ENCODE measurements at regions not wholly inside any gene's neighbourhood (a gene's known extent, or its start where the extent isn't known, plus 50 kb on each side); places are given as distances from the start of the nearest gene placed in this dataset.

- H3K27me3 ChIP-seq, result no peaks in the 10 kb centered on the region
- H3K4me3 ChIP-seq, result no peak overlapping the region
- H3K27ac ChIP-seq, result no peak overlapping the region
- no peaks in the 10 kb centered on the region for H3K9me3 ChIP-seq
- in situ Hi-C loops (cut with MboI; ENCODE audit: low sequenced_read_pairs in 4 of 4), result no loop called here
- TF ChIP-seq POLR2A (IDR thresholded peaks at IDR 0.05), result no peak
- no peak for TF ChIP-seq CTCF (IDR thresholded peaks at IDR 0.05 in 4 of 5, conservative IDR thresholded peaks at IDR 0.05 in 1 of 5)
- H3K4me1 ChIP-seq, result no peaks in the 10 kb centered on the region
- ATAC-seq (no peak), DNase-seq (no peak)
- intact Hi-C loops (cut with DNase I; ENCODE audit: low total_unique reads), result no loop called here
- no peaks in the 10 kb centered on the region for H3K36me3 ChIP-seq
Measured at GRCh38 chr18:61714421-61714820, 178.4 kb downstream of the RNF152 start.

GRCh38 chr18:61713502-61713901, 179.3 kb downstream of the RNF152 start:
- ATAC-seq, result no peak
- Histone ChIP-seq H3K4me1 (no peaks in the 10 kb centered on the region), H3K9me3 (no peaks in the 10 kb centered on the region), H3K4me3 (no peak overlapping the region), H3K27me3 (no peaks in the 10 kb centered on the region), H3K27ac (no peak overlapping the region), H3K36me3 (no peaks in the 10 kb centered on the region)
- intact Hi-C loops (cut with DNase I; ENCODE audit: low total_unique reads), result no loop called here
- no peak for TF ChIP-seq POLR2A (IDR thresholded peaks at IDR 0.05)
- no peak for TF ChIP-seq CTCF (IDR thresholded peaks at IDR 0.05 in 4 of 5, conservative IDR thresholded peaks at IDR 0.05 in 1 of 5)
- in situ Hi-C loops (cut with MboI; ENCODE audit: low sequenced_read_pairs in 4 of 4), result no loop called here
- no peak for DNase-seq

- in situ Hi-C loops (cut with MboI; ENCODE audit: low sequenced_read_pairs in 4 of 4), result no loop called here
Measured at GRCh38 chr18:61710082-61710620, 182.7 kb downstream of the RNF152 start.

GRCh38 chr18:61706276-61706915, 186.4 kb downstream of the RNF152 start:
- H3K27ac ChIP-seq, result no peak overlapping the region
- no peaks in the 10 kb centered on the region for H3K4me1 ChIP-seq
- TF ChIP-seq CTCF (IDR thresholded peaks at IDR 0.05 in 4 of 5, conservative IDR thresholded peaks at IDR 0.05 in 1 of 5) (no peak), POLR2A (IDR thresholded peaks at IDR 0.05) (no peak)
- no peaks in the 10 kb centered on the region for H3K36me3 ChIP-seq
- intact Hi-C loops (cut with DNase I; ENCODE audit: low total_unique reads), result no loop called here
- no peak overlapping the region for H3K4me3 ChIP-seq
- no peaks in the 10 kb centered on the region for H3K27me3 ChIP-seq
- DNase-seq, result no peak
- H3K9me3 ChIP-seq, result no peaks in the 10 kb centered on the region
- ATAC-seq, result no peak
- in situ Hi-C loops (cut with MboI; ENCODE audit: low sequenced_read_pairs in 4 of 4), result no loop called here

More at GRCh38 chr18:61710082-61710620, 182.7 kb downstream of the RNF152 start:
- no peak overlapping the region for H3K4me3 ChIP-seq
- DNase-seq (no peak), ATAC-seq (no peak)
- intact Hi-C loops (cut with DNase I; ENCODE audit: low total_unique reads), result no loop called here
- no peaks in the 10 kb centered on the region for H3K36me3 ChIP-seq
- no peaks in the 10 kb centered on the region for H3K4me1 ChIP-seq
- H3K27ac ChIP-seq, result no peak overlapping the region
- no peaks in the 10 kb centered on the region for H3K27me3 ChIP-seq
- TF ChIP-seq POLR2A (IDR thresholded peaks at IDR 0.05) (no peak), CTCF (IDR thresholded peaks at IDR 0.05 in 4 of 5, conservative IDR thresholded peaks at IDR 0.05 in 1 of 5) (no peak)
- H3K9me3 ChIP-seq, result no peaks in the 10 kb centered on the region

GRCh38 chr18:61703508-61703907, 189.3 kb downstream of the RNF152 start:
- in situ Hi-C loops (cut with MboI; ENCODE audit: low sequenced_read_pairs in 4 of 4), result no loop called here
- ATAC-seq (no peak), DNase-seq (no peak)
- H3K9me3 ChIP-seq, result no peaks in the 10 kb centered on the region
- no peaks in the 10 kb centered on the region for H3K27me3 ChIP-seq
- TF ChIP-seq CTCF (IDR thresholded peaks at IDR 0.05 in 4 of 5, conservative IDR thresholded peaks at IDR 0.05 in 1 of 5), result no peak
- no peak for TF ChIP-seq POLR2A (IDR thresholded peaks at IDR 0.05)
- H3K4me1 ChIP-seq, result no peaks in the 10 kb centered on the region
- no peak overlapping the region for H3K4me3 ChIP-seq
- H3K27ac ChIP-seq, result no peak overlapping the region
- H3K36me3 ChIP-seq, result no peaks in the 10 kb centered on the region
- intact Hi-C loops (cut with DNase I; ENCODE audit: low total_unique reads), result no loop called here

Data from gastrocnemius medialis (tissue), 4 donors.